ENCODE measurements at regions not wholly inside any gene's neighbourhood (a gene's known extent, or its start where the extent isn't known, plus 50 kb on each side); places are given as distances from the start of the nearest gene placed in this dataset.
A peak's percentile ranks its signal among the peaks of the same experiment; 100 is the strongest.

GRCh38 chr12:92046557-92047392 is 98.9 kb downstream of the BTG1 start:
- no peak for DNase-seq
- Mint-ChIP-seq H3K27me3 (no peaks in the 10 kb centered on the region), H3K4me1 (peaks cover 58% of the 10 kb centered on the region), H3K27ac (peak overlapping the region; percentile 62), H3K4me3 (no peak overlapping the region), H3K36me3 (peaks cover 23% of the 10 kb centered on the region), H3K9me3 (peaks cover 6% of the 10 kb centered on the region)

GRCh38 chr12:92045852-92046251 is 99.8 kb downstream of the BTG1 start:
- Mint-ChIP-seq H3K4me1 (peaks cover 58% of the 10 kb centered on the region), H3K36me3 (peaks cover 21% of the 10 kb centered on the region), H3K4me3 (no peak overlapping the region), H3K27me3 (no peaks in the 10 kb centered on the region), H3K9me3 (peaks cover 6% of the 10 kb centered on the region), H3K27ac (peak overlapping the region; percentile 62)
- no peak for DNase-seq

DNA sequence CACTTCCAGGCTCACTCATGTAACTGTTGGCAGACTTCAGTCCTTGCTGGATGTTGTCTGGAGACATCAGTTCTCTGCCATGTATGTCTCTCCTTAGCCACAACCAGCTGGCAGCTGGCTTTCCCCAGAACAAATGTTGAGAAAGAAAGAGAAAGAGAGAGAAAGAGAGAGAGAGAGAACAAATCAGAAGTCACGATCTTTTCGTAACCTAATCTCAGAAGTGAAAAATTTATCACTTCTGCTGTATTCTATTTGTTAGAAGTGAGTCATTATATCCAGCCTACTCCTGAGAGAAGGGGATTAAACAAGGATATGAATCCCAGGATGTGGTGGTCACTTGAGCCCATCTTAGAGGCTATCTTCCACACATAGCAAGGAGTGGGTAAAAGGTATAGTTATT is 101.2 kb downstream of the BTG1 start:
- no peak overlapping the region for H3K4me3 Mint-ChIP-seq
- H3K36me3 Mint-ChIP-seq = peaks cover 18% of the 10 kb centered on the region
- H3K27ac Mint-ChIP-seq = peak overlapping the region; percentile 42

GRCh38 chr12:92042791-92043531 is 102.7 kb downstream of the BTG1 start:
- Mint-ChIP-seq H3K27me3 (no peaks in the 10 kb centered on the region), H3K4me3 (no peak overlapping the region), H3K4me1 (peaks cover 72% of the 10 kb centered on the region), H3K9me3 (peaks cover 2% of the 10 kb centered on the region), H3K36me3 (peaks cover 13% of the 10 kb centered on the region), H3K27ac (peak overlapping the region; percentile 26)
- no peak for DNase-seq

More for the DNA sequence above, 101.2 kb downstream of the BTG1 start:
- peaks cover 62% of the 10 kb centered on the region for H3K4me1 Mint-ChIP-seq
- no peak for DNase-seq
- peaks cover 4% of the 10 kb centered on the region for H3K9me3 Mint-ChIP-seq
- no peaks in the 10 kb centered on the region for H3K27me3 Mint-ChIP-seq

- H3K4me3 Mint-ChIP-seq = no peak overlapping the region
- peaks cover 2% of the 10 kb centered on the region for H3K9me3 Mint-ChIP-seq
- peaks cover 77% of the 10 kb centered on the region for H3K4me1 Mint-ChIP-seq
- H3K27me3 Mint-ChIP-seq = no peaks in the 10 kb centered on the region
- DNase-seq = no peak
- peak overlapping the region; percentile 15 for H3K27ac Mint-ChIP-seq
- H3K36me3 Mint-ChIP-seq = peaks cover 13% of the 10 kb centered on the region
Measured at GRCh38 chr12:92041742-92042141, 103.9 kb downstream of the BTG1 start.

DNA sequence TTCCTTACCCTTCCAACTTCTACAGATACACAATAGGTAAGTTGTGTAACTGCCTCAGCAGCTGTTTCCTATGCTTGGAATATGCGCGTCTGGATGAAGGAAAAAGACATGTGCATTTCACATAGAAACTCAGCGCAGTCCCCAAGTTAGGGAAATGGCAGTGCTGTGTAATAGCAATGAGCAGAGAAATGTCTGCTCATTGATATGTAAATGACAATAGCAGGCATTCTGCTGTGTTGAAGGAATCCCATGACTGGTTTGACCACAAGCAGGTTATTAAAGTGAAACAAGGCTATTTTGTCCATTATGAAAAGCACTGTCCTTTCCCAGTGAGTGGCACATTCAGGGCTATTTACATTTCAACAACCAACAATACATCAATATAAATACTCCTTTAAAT is 106.6 kb downstream of the BTG1 start:
- H3K27ac Mint-ChIP-seq = no peak overlapping the region
- H3K9me3 Mint-ChIP-seq = peaks cover 2% of the 10 kb centered on the region
- H3K4me3 Mint-ChIP-seq = no peak overlapping the region
- peaks cover 79% of the 10 kb centered on the region for H3K4me1 Mint-ChIP-seq
- no peaks in the 10 kb centered on the region for H3K27me3 Mint-ChIP-seq
- DNase-seq = no peak
- peaks cover 12% of the 10 kb centered on the region for H3K36me3 Mint-ChIP-seq

DNA sequence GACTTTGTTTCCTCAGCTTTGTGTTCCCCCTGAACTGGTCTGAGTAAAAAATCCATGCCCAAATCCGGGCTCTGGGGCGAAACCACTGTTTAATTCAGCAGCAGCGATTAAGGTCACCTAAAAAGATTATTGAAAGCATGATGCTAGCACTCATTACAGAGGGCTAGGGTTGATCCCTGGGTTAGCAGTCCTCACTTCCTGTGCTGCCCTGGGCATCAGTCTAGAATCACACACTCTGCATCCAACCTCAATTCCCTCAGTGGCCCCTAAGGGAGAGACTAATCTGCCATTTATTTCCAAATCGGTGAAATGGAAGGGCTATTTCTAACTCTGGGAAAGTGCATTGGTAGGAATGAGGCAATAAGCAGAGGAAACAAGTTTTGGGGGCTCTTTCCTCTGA is 107.2 kb downstream of the BTG1 start:
- peaks cover 15% of the 10 kb centered on the region for H3K36me3 Mint-ChIP-seq
- H3K4me1 Mint-ChIP-seq = peaks cover 80% of the 10 kb centered on the region
- H3K9me3 Mint-ChIP-seq = peaks cover 5% of the 10 kb centered on the region
- H3K4me3 Mint-ChIP-seq = no peak overlapping the region
- DNase-seq = no peak
- H3K27ac Mint-ChIP-seq = peak overlapping the region; percentile 56
- no peaks in the 10 kb centered on the region for H3K27me3 Mint-ChIP-seq

DNA sequence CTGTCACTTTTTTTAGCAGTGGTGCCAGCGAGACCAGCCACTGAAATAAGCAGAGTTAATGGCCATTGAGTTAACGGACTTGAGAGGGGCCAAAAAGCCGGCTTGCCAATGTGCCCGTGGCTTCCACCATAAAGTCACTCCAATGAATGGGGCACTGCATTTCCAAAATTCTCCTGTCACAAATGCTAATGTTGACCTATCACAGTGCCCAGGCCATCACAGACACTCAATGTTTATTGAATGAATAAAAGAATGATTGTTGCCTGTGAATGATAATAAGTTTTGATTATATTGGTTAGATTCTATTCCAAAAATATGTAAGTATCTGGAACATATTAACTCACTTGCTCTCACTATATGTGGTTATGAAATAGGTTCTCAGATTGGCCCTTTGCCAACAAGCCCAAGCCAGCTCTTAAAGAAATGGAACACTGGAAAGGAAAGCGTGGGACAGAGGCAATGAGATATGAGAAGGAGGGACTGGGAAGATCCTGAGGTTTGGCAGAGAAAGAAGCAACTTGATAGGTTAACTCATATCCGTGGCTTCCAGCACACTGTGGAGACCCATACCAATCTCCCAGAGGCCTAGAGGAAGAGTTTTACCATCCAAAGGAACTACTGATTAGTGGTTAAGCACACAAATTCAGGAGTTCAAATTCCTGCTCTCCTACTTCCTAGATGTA is 108.7 kb downstream of the BTG1 start:
- Mint-ChIP-seq H3K36me3 (peaks cover 18% of the 10 kb centered on the region), H3K4me1 (peaks cover 75% of the 10 kb centered on the region), H3K4me3 (no peak overlapping the region), H3K27me3 (no peaks in the 10 kb centered on the region), H3K27ac (no peak overlapping the region), H3K9me3 (peaks cover 8% of the 10 kb centered on the region)
- DNase-seq = no peak

DNA sequence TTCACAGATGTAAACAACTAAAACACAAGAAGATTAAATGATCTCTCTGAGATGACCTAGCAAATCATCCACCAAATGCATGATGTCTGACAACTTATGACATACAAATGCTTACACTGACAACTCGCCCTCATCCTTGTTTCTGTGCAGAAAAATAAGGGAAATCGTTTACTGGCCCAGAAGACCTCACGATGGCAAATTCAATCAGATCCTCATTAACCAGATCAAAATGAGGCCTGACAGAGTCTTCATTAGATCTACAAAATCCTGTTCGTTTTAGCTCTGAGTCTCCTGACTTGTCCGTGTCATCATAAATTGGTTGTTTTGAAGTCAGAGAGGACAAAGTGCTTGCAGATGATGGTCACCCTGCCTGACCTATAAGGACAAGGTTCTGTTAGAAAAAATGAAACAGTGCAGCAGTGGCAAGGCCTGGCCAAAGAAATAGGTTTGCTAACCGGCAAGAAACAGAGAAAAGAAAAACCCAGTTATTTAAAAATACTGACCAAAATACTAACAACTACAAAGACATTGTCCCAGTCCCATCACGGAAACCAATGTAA is 109.5 kb downstream of the BTG1 start:
- no peak for DNase-seq
- Mint-ChIP-seq H3K27ac (peak overlapping the region; percentile 95), H3K9me3 (peaks cover 12% of the 10 kb centered on the region), H3K4me1 (peaks cover 77% of the 10 kb centered on the region), H3K4me3 (peak overlapping the region; percentile 93), H3K36me3 (peaks cover 24% of the 10 kb centered on the region), H3K27me3 (no peaks in the 10 kb centered on the region)

DNA sequence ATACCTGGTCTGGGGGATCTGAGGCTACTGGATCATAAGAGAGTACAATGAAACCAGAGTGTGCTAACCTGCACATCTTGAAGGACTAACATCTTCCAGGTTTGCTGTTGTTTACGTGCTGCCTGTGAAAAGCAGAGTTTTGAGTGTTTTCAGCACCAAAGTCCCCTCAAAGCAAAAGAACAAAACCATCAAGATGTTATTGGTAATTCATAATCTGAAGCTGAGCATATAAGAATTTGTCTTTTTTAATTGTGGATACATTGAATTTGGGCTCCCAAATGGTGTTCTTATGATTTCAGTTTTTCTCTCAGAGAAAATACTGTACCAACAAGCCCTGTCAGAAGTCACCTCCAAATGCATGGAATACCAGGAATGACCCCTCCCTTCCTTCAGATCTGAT is 110.2 kb downstream of the BTG1 start:
- peaks cover 12% of the 10 kb centered on the region for H3K9me3 Mint-ChIP-seq
- peak overlapping the region; percentile 93 for H3K4me3 Mint-ChIP-seq
- no peak for DNase-seq
- H3K27ac Mint-ChIP-seq = peak overlapping the region; percentile 95
- H3K27me3 Mint-ChIP-seq = no peaks in the 10 kb centered on the region
- H3K4me1 Mint-ChIP-seq = peaks cover 76% of the 10 kb centered on the region
- H3K36me3 Mint-ChIP-seq = peaks cover 24% of the 10 kb centered on the region

DNA sequence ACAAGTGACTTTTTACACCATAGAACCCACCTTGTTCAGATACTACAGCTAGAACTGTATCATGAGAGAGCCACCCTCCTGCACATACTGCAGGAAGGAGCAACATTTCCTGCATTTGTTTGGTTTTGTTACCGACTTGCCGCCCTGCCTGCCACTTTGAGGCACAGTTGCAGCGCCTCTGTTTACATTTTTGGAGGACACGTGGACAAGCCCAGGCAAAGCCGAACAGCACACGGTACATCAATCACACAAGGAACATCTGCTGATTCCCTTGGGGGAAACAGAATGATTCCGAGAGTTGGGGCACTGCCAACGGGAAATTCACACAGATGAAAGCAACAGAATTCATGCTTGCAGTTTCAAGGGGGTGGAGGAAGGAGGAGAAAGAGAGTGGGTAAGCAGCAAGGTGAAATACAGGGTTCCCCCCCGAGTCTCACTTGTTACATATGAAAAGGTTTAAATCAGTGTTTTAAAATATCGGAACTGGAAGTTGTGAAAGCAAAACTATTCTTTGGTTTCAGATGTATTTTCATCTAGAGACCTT is 110.7 kb downstream of the BTG1 start:
- H3K4me3 Mint-ChIP-seq = peak overlapping the region; percentile 93
- peaks cover 24% of the 10 kb centered on the region for H3K36me3 Mint-ChIP-seq
- H3K9me3 Mint-ChIP-seq = peaks cover 12% of the 10 kb centered on the region
- peak; percentile 40 for DNase-seq
- peak overlapping the region; percentile 95 for H3K27ac Mint-ChIP-seq
- H3K27me3 Mint-ChIP-seq = no peaks in the 10 kb centered on the region
- peaks cover 76% of the 10 kb centered on the region for H3K4me1 Mint-ChIP-seq

DNA sequence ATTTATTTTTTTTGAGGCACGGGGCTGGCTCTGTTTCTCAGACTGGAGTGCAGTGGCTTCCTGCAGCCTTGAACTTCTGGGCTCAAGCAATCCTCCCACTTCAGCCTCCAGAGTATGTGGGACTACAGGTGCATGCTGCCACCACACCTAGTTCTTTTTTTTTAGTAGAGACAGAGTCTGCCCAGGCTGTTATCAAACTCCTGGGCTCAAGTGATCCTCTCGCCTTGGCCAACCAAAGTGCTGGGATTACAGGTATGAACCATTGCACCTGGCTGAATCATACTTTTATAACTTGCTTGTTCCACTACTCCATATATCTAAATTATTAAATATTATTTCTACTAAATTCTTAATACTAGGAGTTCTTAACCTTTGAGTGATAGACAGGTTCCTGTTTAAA is 111.6 kb downstream of the BTG1 start:
- Mint-ChIP-seq H3K27me3 (no peaks in the 10 kb centered on the region), H3K4me3 (no peak overlapping the region), H3K9me3 (peaks cover 12% of the 10 kb centered on the region), H3K36me3 (peaks cover 25% of the 10 kb centered on the region), H3K4me1 (peaks cover 81% of the 10 kb centered on the region), H3K27ac (peak overlapping the region; percentile 95)
- DNase-seq = no peak

DNA sequence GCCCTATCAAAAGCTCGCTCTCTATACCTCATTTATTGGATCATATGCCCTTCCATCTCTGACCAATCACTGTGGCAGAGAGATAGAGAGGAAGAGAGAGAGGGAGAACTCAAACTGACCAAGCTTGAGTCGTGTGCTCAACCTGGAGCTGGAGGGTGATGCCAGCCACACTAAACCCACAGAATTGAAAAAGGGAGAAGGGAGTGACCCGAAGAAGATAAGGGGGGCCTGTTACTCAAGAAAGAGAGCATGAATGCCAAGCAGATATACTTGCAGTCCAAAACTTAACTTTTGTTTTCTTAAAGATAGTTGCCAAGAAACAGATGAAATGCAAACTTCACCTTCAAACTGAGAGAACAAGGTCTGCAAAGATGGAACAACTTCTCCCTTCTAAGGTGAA is 112.7 kb downstream of the BTG1 start:
- Mint-ChIP-seq H3K4me3 (no peak overlapping the region), H3K9me3 (peaks cover 16% of the 10 kb centered on the region), H3K27ac (peak overlapping the region; percentile 50), H3K4me1 (peaks cover 81% of the 10 kb centered on the region), H3K36me3 (peaks cover 34% of the 10 kb centered on the region), H3K27me3 (no peaks in the 10 kb centered on the region)
- DNase-seq = no peak

GRCh38 chr12:92032101-92032500 is 113.5 kb downstream of the BTG1 start:
- Mint-ChIP-seq H3K4me1 (peaks cover 79% of the 10 kb centered on the region), H3K4me3 (no peak overlapping the region), H3K27ac (peak overlapping the region; percentile 57), H3K27me3 (no peaks in the 10 kb centered on the region), H3K9me3 (peaks cover 16% of the 10 kb centered on the region), H3K36me3 (peaks cover 35% of the 10 kb centered on the region)
- DNase-seq = no peak
